ENCODE measurements at regions not wholly inside any gene's neighbourhood (a gene's known extent, or its start where the extent isn't known, plus 50 kb on each side); places are given as distances from the start of the nearest gene placed in this dataset.

DNA sequence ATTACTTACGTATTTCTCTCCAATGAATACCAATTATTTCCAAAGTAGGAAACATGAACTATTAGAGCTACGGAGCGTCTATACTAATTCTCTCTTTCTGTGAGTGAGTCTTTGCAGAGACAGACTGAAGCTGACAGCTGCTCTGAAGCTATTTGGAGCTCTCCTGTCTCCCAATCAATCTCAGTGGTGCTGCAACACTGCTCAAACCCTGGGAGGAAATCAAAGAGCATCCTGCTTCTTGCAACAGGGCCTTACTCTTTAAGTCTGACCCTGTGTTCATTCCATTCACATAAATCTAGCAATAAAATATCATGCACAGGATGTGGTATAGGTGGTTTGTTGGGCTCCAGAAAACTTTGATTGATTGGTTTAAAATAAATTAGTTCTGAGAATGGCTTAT, 685.7 kb upstream of the IGFBP3 start:
- POLR2A ChIA-PET, result no interaction called here
- TF ChIP-seq, protein P1, sequence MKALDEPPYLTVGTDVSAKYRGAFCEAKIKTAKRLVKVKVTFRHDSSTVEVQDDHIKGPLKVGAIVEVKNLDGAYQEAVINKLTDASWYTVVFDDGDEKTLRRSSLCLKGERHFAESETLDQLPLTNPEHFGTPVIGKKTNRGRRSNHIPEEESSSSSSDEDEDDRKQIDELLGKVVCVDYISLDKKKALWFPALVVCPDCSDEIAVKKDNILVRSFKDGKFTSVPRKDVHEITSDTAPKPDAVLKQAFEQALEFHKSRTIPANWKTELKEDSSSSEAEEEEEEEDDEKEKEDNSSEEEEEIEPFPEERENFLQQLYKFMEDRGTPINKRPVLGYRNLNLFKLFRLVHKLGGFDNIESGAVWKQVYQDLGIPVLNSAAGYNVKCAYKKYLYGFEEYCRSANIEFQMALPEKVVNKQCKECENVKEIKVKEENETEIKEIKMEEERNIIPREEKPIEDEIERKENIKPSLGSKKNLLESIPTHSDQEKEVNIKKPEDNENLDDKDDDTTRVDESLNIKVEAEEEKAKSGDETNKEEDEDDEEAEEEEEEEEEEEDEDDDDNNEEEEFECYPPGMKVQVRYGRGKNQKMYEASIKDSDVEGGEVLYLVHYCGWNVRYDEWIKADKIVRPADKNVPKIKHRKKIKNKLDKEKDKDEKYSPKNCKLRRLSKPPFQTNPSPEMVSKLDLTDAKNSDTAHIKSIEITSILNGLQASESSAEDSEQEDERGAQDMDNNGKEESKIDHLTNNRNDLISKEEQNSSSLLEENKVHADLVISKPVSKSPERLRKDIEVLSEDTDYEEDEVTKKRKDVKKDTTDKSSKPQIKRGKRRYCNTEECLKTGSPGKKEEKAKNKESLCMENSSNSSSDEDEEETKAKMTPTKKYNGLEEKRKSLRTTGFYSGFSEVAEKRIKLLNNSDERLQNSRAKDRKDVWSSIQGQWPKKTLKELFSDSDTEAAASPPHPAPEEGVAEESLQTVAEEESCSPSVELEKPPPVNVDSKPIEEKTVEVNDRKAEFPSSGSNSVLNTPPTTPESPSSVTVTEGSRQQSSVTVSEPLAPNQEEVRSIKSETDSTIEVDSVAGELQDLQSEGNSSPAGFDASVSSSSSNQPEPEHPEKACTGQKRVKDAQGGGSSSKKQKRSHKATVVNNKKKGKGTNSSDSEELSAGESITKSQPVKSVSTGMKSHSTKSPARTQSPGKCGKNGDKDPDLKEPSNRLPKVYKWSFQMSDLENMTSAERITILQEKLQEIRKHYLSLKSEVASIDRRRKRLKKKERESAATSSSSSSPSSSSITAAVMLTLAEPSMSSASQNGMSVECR (CRISPR knock-in tag; IDR thresholded peaks at IDR 0.05; ENCODE audit: borderline replicate concordance), result no peak
- TF ChIP-seq, protein P2, sequence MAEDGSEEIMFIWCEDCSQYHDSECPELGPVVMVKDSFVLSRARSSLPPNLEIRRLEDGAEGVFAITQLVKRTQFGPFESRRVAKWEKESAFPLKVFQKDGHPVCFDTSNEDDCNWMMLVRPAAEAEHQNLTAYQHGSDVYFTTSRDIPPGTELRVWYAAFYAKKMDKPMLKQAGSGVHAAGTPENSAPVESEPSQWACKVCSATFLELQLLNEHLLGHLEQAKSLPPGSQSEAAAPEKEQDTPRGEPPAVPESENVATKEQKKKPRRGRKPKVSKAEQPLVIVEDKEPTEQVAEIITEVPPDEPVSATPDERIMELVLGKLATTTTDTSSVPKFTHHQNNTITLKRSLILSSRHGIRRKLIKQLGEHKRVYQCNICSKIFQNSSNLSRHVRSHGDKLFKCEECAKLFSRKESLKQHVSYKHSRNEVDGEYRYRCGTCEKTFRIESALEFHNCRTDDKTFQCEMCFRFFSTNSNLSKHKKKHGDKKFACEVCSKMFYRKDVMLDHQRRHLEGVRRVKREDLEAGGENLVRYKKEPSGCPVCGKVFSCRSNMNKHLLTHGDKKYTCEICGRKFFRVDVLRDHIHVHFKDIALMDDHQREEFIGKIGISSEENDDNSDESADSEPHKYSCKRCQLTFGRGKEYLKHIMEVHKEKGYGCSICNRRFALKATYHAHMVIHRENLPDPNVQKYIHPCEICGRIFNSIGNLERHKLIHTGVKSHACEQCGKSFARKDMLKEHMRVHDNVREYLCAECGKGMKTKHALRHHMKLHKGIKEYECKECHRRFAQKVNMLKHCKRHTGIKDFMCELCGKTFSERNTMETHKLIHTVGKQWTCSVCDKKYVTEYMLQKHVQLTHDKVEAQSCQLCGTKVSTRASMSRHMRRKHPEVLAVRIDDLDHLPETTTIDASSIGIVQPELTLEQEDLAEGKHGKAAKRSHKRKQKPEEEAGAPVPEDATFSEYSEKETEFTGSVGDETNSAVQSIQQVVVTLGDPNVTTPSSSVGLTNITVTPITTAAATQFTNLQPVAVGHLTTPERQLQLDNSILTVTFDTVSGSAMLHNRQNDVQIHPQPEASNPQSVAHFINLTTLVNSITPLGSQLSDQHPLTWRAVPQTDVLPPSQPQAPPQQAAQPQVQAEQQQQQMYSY (CRISPR knock-in tag; IDR thresholded peaks at IDR 0.05), result no peak
- TF ChIP-seq, protein P3, sequence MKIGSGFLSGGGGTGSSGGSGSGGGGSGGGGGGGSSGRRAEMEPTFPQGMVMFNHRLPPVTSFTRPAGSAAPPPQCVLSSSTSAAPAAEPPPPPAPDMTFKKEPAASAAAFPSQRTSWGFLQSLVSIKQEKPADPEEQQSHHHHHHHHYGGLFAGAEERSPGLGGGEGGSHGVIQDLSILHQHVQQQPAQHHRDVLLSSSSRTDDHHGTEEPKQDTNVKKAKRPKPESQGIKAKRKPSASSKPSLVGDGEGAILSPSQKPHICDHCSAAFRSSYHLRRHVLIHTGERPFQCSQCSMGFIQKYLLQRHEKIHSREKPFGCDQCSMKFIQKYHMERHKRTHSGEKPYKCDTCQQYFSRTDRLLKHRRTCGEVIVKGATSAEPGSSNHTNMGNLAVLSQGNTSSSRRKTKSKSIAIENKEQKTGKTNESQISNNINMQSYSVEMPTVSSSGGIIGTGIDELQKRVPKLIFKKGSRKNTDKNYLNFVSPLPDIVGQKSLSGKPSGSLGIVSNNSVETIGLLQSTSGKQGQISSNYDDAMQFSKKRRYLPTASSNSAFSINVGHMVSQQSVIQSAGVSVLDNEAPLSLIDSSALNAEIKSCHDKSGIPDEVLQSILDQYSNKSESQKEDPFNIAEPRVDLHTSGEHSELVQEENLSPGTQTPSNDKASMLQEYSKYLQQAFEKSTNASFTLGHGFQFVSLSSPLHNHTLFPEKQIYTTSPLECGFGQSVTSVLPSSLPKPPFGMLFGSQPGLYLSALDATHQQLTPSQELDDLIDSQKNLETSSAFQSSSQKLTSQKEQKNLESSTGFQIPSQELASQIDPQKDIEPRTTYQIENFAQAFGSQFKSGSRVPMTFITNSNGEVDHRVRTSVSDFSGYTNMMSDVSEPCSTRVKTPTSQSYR (CRISPR knock-in tag; IDR thresholded peaks at IDR 0.05), result no peak
- TF ChIP-seq, protein P4, sequence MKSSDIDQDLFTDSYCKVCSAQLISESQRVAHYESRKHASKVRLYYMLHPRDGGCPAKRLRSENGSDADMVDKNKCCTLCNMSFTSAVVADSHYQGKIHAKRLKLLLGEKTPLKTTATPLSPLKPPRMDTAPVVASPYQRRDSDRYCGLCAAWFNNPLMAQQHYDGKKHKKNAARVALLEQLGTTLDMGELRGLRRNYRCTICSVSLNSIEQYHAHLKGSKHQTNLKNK (CRISPR knock-in tag; IDR thresholded peaks at IDR 0.05), result no peak
- TF ChIP-seq JAZF1 (CRISPR knock-in tag; IDR thresholded peaks at IDR 0.05) (no peak), CREM (CRISPR knock-in tag; IDR thresholded peaks at IDR 0.05) (no peak), NFATC4 (CRISPR knock-in tag; IDR thresholded peaks at IDR 0.05) (no peak), ZNF317 (CRISPR knock-in tag; IDR thresholded peaks at IDR 0.05; ENCODE audit: borderline replicate concordance, low read depth) (no peak), TCF7 (CRISPR knock-in tag; IDR thresholded peaks at IDR 0.05; ENCODE audit: low read depth) (no peak)
- TF ChIP-seq, protein P5, sequence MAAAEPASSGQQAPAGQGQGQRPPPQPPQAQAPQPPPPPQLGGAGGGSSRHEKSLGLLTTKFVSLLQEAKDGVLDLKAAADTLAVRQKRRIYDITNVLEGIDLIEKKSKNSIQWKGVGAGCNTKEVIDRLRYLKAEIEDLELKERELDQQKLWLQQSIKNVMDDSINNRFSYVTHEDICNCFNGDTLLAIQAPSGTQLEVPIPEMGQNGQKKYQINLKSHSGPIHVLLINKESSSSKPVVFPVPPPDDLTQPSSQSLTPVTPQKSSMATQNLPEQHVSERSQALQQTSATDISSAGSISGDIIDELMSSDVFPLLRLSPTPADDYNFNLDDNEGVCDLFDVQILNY (CRISPR knock-in tag; IDR thresholded peaks at IDR 0.05), result no peak
- TF ChIP-seq, protein P6, sequence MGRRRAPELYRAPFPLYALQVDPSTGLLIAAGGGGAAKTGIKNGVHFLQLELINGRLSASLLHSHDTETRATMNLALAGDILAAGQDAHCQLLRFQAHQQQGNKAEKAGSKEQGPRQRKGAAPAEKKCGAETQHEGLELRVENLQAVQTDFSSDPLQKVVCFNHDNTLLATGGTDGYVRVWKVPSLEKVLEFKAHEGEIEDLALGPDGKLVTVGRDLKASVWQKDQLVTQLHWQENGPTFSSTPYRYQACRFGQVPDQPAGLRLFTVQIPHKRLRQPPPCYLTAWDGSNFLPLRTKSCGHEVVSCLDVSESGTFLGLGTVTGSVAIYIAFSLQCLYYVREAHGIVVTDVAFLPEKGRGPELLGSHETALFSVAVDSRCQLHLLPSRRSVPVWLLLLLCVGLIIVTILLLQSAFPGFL (CRISPR knock-in tag; IDR thresholded peaks at IDR 0.05; ENCODE audit: borderline replicate concordance), result no peak
- CTCF ChIA-PET, result no interaction called here

DNA sequence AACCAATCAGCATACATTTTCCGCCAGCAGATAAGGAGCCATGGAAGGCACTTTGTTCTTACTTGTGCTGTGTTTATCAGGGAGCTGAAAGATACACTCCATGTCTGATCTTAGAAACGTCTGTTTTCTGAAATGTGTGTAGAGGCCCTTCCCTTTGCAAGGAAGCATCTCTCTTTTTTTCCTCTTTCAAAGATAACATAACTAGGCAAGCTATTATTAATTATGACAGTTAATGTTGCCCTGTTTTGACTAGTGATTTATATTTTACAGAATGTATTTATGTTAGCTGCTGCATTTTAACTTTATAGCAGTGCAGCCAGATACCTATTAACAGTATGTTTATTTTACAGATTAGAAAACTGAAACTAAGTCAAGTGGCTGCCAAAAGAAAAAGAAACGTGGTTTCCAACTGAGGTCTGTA, 683.2 kb upstream of the IGFBP3 start:
- ChIA-PET CTCF (no interaction called here), POLR2A (no interaction called here)
- no peak overlapping the region for H3K27ac Mint-ChIP-seq
- H3K9me3 Mint-ChIP-seq, result no peaks in the 10 kb centered on the region
- ATAC-seq (no peak), DNase-seq (ENCODE audit: low spot score) (no peak)
- no peak overlapping the region for H3K4me3 Mint-ChIP-seq
- H3K27me3 Mint-ChIP-seq (ENCODE audit: low read depth), result no peaks in the 10 kb centered on the region; the same call in 1 of the 2 replicates
- H3K36me3 Mint-ChIP-seq, result no peaks in the 10 kb centered on the region
- H3K4me1 Mint-ChIP-seq, result no peaks in the 10 kb centered on the region
- TF ChIP-seq, protein P7, sequence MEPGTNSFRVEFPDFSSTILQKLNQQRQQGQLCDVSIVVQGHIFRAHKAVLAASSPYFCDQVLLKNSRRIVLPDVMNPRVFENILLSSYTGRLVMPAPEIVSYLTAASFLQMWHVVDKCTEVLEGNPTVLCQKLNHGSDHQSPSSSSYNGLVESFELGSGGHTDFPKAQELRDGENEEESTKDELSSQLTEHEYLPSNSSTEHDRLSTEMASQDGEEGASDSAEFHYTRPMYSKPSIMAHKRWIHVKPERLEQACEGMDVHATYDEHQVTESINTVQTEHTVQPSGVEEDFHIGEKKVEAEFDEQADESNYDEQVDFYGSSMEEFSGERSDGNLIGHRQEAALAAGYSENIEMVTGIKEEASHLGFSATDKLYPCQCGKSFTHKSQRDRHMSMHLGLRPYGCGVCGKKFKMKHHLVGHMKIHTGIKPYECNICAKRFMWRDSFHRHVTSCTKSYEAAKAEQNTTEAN (CRISPR knock-in tag; IDR thresholded peaks at IDR 0.05), result no peak
- TF ChIP-seq, protein P8, sequence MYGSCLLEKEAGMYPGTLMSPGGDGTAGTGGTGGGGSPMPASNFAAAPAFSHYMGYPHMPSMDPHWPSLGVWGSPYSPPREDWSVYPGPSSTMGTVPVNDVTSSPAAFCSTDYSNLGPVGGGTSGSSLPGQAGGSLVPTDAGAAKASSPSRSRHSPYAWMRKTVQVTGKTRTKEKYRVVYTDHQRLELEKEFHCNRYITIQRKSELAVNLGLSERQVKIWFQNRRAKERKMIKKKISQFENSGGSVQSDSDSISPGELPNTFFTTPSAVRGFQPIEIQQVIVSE (CRISPR knock-in tag; IDR thresholded peaks at IDR 0.05; ENCODE audit: borderline replicate concordance), result no peak
- no peak for TF ChIP-seq JAZF1 (CRISPR knock-in tag; IDR thresholded peaks at IDR 0.05)
- TF ChIP-seq, protein P5 (CRISPR knock-in tag; IDR thresholded peaks at IDR 0.05), result no peak
- TF ChIP-seq, protein P9, sequence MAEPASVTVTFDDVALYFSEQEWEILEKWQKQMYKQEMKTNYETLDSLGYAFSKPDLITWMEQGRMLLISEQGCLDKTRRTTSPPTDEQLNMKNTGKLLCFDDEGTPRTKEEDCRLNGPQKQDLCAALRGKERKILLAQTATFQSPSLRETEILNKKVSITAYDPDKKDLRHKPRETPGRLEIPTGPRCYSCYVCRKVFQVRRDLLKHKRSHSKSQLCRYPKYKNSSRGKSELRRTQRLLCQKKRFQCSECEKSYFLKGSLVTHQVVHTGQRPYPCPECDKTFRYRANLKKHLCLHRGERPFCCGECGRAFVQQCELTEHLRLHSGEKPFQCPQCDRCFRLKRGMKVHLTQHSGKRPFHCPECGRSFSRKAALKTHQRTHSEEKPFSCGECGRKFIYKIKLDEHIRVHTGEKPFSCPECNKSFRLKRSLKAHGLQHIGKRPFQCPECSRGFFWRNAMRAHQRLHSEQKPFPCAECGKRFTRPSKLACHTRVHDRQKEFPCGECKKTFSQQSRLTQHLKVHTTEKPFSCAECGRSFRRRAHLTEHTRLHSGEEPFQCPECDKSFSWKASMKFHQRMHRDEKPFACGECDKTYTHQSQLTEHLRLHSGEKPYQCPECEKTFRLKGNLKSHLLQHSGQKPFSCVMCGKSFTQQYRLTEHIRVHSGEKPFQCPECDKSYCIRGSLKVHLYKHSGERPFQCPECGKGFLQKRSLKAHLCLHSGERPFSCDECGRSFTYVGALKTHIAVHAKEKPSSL (CRISPR knock-in tag; conservative IDR thresholded peaks at IDR 0.05), result no peak

More for the DNA sequence above, 685.7 kb upstream of the IGFBP3 start:
- no peak for DNase-seq (ENCODE audit: low spot score)
- Mint-ChIP-seq H3K4me1 (no peaks in the 10 kb centered on the region), H3K4me3 (no peak overlapping the region), H3K27me3 (ENCODE audit: low read depth) (no peaks in the 10 kb centered on the region; the same call in 1 of the 2 replicates), H3K9me3 (no peaks in the 10 kb centered on the region), H3K27ac (no peak overlapping the region), H3K36me3 (no peaks in the 10 kb centered on the region)
- ATAC-seq, result no peak
